Tongue (tissue), 1 donor: ENCODE measurements at regions not wholly inside any gene's neighbourhood (a gene's known extent, or its start where the extent isn't known, plus 50 kb on each side); places are given as distances from the start of the nearest gene placed in this dataset.
A peak's percentile ranks its signal among the peaks of the same experiment; 100 is the strongest.
"Not testable (repeated sequence)": the region's sequence is repeated elsewhere in the genome, so short reads cannot be mapped to it uniquely, and the experiment has no call there.

Experiments used
- DNase-seq: peaks from one replicate; pipeline ENCODE4 v3.0.0-alpha.2; 2015

DNA sequence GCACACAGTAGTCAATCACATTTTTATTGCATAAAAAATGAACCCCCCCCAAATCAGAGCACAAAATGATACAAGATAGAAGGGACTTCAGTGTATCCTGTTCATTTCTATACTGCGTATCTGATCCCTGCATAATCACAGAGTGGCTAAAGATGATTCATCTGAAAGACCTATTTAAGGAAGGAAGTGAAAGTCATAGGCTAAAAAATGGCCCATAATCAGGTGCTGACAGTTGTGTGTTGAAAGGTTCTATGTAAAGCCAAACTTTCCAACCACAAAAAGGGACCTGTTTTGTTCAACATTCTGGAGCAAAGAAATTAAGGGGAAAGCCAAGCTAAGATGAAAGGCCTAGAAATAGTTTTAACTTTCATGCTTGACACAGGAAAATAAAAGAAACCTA lies 147.8 kb upstream of the ATP2B1 start:
- DNase-seq = peak; percentile 31

DNA sequence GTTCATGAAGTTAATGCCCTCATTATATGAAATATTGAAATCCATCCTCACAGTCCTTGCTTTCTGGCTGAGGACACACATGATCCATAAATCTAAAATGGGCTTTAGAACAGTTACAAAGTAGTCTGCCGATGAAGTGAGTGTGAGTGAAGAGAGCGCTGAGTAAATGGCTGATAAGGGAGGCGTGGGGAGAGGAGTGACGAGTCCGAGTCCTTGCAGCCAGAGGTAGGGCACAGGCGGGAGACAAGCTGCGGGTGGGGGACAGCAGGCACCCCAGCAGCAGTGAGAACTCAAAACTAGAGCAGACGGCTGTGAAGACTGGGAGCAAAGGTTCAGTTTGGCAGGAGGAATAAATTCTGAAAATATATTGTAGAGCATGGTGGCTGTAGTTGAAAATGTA lies 140.1 kb upstream of the ATP2B1 start:
- no peak for DNase-seq

DNA sequence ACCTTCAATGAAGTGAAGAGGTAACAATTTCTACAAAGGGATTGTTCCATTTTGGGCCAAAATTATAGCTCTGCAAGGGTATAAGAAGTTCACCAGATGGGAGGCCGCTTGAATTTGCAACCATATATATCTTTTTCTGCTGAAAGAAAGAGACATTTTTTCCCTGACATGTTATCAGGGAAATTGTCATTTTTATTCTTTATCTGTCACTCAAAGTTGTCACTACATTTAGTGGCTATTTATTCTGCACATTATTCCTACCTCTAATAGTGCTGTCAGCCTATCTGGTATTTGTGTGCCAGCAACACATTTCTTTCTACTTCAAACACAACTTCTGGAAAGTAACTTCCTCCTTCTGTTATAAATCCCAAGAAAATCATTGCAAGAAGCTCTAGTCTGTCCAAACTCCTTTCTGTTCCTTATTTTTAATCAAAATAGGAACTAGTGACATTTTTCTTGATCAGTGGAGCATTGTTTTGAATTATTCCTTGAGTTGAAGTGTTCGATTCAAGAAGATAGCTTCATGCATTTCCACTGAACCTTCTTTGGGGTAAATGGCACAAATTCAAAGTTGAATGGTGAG lies 137.9 kb upstream of the ATP2B1 start:
- DNase-seq = no peak

DNA sequence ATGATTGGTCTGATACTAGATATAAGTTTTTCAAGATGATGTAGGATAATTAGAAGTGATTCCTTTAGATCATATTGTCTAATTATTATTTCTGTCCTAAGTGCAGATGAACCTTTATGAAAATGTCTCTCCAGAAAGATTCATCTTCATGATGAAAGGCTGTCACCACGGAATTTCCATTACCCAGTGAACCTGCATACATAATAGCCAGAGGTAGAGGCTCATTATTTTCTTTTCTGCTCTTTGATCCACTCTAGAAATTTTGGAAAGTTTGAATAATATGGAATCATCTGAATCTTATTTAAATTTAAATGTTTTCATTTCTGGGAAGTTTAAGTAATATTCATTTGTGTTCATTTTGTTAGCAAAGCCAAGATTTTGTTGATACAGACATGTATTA lies 137.1 kb upstream of the ATP2B1 start:
- DNase-seq = no peak

DNA sequence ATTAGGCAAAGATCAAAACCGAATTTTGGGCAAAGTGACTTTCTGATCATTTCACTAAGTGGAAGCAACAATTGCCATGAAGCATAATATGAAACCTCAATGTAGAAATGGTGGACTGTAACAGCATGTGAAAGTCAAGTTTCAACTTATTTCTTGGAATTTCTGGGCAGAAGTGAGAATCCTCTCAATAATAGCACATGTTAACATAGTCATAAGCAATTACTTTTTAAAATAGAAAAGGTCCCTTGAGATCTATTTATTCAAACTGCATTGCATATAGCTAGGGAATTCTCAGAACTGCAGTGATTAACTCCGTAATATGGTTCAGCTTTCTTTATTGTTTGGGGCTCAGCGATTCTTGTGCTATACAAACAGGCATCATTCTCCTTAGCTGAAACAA lies 136.7 kb upstream of the ATP2B1 start:
- DNase-seq = no peak

DNA sequence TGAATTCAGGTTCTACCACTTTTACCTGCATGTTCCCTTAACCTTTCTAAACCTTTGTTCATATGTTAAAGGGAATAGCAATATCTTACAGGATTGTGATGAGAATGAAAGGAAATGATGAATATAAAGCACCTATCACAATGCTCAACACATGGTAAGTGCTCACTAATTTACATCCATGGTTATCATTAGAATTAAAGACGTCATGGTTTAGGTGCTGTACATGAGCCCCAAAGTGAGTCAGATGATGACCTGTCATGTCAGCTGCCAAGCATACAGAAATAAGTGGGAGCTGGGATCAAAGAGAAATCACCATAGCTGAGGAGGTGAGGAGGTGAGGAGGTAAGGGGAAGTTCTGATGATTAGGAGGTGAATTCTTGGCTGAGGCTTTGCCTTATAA lies 135.9 kb upstream of the ATP2B1 start:
- no peak for DNase-seq

DNA sequence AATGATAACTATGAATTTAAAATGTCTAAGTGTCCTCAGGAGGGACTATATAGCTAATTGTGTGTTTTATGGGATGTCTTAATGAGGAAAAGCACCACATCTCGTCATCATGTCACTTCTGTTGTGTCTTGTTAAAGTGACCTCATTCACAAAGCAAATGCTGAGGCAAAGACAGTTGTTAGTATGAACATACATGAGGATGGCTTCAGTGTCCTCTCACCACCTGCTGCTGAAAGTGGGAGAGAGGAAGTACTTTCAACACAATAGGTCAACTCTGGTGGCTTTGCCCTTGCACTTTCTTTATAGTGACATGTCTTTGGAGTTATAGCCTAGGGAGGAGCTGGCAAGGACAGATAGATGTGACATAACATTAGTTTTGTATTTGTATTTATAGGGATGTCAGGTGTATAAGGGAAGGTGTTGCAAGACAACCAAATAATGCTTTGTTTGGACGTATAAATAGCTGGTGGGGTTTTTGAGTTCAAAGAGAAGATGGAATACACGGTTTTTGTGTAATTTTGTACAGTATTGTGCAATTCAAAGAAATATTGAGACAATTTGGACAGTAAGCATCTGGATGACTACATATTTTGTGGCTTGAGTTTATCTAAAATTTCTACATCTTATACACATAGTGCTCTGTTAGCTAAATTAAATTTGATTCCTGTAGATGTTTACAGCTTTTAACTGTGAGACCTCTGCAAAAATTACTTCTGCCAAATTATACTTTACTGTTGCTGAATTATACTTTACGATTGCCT lies 131.7 kb upstream of the ATP2B1 start:
- DNase-seq = peak; percentile 20

DNA sequence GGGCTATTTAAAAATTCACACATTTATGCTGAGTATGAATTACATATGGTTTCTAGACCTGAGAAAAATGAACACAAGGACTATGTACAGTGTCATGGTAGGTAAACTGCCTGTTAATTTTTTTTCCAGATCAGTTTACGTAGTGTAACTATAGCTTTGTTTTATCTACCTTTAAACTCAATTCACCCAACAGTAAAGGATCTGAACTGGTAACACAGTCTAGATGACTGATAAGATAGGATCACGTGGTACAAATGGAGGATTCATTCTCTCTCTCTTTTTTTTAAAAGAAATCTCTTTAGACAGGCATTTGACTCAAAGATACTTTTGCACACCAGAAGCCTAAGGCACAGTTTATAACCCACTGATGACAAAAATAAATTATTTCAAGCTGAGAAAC lies 130.8 kb upstream of the ATP2B1 start:
- DNase-seq = no peak

DNA sequence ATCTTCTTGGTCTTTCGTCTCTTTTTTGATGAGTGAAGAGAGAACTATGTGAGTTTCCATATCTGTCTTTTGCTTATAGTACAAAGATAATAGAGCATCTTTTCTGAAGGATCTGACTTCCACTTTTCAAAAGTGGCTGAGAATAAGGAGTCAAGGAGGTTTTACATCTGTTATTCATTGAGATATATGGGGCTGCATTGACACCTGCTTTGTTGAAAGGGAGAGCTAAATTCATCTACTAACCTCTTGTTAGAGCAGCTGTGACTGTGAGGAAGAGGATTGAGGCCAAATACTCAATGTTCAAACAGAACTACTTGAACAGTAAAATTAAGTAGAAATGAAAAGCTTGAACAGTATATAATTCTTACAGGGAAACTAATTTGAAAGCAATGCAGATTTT lies 130.2 kb upstream of the ATP2B1 start:
- DNase-seq = peak; percentile 17

DNA sequence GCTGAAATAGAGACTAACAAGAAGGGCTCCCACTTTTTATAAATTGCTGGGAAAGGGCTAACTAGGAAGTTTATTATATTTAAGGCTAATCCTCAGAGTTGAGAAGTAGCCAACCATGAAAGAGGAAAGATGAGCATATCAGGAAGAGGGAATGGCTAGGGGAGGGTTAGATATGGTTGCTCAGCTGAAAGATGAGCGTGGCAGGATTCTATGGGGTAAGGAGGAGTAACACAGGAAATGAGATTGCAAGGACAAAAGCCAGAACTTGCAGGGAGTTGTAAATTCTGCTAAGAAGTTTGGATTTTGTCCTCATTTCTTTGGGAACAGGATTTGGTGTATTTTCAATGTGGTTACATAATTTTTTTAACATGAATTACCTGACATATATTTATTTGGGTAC lies 127.4 kb upstream of the ATP2B1 start:
- no peak for DNase-seq

DNA sequence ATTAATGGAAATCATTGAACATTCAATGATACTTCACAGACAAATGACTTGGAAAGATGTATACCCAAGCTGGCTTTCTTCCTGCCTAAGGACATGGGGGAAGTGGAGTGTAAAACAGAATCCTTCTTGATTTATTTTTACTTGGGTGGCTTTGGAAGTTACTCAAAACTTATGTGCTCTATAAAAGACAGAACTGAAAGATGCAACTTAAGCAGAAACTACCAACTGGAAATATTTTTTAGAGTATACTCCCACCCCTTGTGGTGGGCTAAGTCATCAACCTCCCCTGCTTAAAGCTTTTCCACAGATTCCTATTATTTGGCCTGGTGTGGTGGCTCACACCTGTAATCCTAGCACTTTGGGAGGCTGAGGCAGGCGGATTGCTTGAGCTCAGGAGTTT lies 126.0 kb upstream of the ATP2B1 start:
- DNase-seq = no peak

DNA sequence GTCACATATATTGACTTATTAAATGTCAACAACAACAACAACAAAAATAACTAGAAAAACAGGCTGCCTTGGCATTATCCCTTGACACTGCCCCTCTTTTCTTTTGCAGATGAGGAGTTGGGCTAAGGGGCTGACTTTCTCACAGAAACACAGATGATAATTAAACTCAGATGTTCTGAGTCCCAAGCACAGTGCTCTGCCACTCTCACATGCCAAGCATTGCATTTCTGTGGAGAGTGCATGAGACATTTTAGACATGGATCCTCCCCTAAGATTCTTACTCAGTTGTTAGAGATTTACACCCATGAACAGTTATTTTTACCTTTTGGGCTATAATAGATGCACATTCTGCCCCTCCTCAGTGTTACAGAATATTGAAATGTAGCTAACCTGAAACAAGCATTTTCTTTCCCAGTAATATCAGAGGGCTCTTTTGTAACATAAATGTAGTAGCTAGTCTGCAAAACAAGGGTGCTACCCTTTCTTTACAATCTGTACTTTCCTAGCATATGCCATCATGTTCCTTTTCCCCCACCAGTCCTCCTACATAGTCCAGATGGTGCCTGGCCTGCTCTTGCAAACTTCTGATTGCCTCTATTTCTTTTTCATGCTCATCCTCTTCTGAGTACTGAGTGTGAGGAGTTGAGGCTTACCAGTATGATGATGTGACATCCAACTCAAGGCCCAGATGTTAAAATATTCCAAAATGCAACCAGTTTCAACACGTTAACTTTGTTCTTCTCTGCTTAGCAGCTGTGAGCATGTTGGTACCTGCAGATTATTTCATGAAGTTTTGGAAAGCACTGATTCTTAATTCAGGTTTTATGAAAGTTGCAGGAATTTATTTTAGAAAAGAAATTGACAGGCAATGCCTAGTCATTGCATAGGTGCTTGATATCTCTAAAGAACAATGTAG lies 125.0 kb upstream of the ATP2B1 start:
- DNase-seq = peak; percentile 12

DNA sequence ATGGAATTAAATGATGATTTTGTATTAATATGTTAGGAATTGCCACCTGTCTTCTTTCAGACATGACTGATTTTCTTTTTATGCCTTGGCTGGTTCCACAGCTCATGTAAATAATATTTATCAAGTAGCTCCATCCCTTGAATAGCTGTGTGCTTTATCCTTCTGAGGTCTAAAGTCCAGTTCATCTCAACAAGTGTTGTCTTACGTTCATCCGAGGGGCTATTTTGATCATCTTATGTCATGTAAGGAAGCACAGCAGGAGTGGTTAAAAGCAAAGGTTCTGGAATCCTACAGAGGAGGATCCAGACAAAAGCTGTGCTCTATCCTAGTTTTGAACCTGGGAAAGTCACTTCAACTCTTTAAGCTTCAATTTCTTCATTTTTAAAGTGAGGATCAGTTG lies 123.7 kb upstream of the ATP2B1 start:
- DNase-seq = peak; percentile 39

DNA sequence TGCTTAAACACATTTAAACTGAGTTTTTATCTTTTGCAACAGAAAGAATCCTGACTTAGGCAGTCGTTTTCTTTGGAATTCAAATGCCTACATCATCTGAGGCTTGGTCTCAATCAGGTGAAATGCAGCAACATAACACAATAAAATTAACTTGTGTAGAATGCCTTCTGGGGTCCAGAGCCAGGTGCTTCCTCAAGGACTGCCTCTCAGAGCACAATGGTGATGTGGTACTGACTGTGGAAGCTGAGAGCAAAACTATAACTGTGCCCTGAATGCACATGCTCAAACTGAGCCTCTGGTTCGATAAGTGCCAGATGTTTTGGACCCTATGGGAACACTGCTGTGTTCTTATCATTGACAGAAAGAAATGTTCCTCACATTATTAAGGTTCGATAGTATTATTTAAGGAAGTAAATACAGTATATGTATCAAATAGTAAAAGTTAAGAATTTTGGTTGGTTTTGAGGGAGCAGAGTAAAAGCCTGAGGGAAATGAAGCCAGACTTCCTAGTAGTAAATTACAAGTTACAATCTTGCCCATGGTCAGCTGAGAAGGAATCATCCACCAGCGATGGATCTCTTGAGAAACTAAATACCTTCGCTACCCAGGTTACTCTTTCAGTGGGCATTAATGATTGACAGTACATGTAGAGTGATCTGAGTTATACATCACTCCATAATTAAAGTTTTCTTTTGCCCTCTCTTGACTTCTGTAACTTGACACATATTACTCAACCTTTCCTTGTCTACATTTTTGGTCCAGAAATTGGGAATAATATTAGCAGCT lies 122.9 kb upstream of the ATP2B1 start:
- DNase-seq = no peak

DNA sequence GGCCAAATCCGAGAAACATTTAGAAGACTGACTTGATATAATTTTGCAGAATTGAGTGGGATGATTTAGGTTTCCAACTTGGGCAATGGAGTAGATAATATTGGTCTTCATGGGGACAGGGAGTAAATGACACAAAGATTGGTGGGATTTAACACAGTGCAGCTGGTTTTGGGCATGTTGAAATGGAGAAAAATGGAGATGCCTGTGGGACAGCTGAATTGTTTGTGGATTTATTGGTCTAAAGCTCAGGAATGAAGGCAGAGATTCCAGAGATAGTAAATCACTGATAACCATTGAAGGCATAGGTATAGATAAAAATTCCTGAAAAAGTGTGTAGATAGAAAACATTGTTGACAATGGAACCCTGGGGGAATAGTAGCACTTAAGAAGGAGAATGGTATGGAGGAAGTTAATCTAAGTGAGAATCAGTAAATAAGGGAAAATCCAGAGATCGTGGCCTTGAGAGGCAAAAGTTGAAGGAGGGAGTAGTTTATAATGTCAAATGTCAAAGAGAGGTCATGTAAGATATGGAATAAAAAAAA lies 120.9 kb upstream of the ATP2B1 start:
- DNase-seq = no peak

DNA sequence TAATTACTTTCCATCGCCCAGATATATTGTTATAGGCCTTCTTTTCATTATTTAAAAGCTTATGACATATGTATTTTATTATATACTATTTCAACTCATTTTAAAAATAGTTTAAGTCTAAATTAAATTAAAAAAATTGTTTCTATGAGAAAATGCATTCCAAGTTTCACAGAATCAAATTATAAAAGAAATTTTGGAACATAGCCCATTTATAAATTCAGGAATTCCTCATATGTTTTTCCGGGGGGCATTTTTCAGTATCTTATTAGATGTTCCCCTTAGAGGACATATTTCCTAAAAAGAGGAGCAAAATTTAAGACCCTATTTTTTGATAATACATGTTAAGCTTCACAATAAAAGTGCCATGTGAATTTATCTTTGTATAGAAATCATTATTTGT lies 119.9 kb upstream of the ATP2B1 start:
- DNase-seq = no peak

DNA sequence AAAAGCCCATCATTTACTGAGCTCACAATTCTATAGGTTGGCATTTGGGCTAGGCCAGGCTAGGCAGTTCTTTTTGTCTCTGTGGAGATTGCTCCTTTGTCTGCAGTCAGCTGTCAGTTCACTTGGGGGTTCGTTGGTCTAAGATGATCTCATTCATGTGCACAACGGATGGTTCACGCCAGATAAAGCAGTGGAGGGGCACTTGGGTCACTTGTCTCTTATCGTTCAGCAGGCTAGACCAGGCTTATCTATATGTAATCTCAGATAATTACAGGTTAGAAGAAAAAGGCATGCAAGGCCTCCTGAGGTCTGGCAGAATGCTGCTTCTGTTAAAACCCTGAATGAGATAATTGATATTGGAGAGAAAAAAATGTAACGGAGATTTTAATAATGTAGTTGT lies 119.0 kb upstream of the ATP2B1 start:
- DNase-seq = no peak

DNA sequence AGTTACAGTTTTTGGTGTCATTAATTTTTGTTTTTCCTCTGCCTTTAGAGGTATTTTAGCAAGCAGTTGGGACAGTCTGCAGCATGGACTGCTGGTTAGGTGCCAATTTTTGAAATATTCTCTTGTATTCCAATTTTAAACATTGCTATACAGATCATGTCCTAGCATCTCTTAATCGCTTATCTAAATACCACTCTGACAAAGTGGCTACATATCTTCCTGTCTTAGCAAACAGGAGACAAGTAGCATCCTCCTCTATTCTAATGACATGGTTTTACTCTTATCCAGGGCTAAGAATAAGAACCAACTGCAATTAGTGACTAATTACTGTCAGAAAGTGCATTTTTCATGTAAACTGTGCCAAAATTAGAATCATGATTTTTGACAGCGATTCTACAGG lies 117.8 kb upstream of the ATP2B1 start:
- DNase-seq = no peak

DNA sequence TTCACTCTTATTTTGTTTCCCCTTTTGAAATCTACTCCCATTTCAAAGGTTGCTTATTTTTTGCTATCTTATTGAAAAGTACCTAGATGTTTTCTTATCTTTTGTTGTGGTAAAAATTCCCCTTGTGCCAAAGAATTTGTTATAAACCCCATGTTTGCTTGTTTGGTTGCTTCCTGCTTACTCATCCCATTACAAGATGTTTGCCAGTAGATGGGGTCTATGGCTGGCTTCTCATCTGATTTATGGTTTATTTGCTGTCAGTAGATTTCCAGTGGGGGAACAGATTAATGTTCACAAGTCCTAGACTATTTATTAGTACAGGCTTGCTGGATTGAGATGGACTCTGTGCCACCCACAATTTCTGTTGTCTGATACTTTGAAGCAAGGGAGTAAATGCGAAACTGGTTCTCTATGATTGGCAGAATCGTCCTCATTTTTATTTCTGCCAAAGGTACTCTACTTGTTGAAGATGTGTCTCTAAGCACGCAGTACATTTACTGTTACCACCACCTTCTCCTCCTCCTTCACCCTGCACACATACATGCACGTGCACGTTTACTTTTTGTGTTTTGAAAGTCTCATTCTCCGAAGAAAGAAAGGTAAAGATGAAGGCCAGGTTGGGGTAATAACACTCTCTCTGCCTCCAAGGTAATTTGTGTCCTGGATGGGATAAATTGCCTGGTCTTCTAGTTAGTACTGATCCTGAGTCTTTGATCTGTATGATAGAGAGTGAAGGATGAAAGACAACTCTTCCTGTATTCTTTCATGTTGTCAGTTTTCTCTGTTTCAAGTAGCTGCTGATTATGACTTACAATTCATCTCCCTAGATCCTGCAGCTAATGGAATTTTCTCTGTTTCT lies 117.2 kb upstream of the ATP2B1 start:
- no peak for DNase-seq

DNA sequence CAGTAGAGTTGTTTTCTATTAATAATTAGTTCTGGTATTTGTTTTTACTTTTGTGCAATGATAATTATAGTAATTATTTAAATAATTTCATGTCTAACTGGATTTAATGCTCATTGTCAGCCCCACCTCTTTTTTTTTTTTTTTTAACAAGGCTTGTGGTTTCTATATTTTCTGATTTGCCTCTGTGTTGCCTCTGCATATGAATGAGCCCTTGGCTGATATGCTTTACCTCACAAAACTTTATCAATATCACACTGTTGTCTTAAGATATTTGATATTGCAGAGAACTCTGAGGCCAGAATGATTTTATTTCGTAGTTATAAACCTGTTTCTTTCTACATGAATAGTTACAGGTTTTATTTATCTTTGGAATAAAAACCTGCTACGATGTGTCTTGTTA lies 116.2 kb upstream of the ATP2B1 start:
- no peak for DNase-seq

DNA sequence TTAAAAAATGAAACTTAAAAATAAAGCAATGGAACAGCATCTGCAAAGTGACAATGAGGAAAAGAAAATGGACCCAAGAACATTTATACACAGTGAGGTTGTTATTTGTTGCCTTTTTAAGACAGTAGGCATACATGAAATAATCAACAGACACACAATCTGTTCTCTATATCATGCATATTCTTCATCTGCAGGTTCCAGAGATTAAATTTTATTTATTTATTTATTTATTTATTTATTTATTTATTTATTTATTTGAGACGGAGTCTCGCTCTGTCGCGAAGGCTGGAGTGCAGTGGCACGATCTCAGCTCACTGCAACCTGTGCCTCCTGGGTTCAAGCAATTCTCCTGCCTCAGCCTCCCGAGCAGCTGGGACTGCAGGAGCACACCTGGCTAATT lies 114.4 kb upstream of the ATP2B1 start:
- DNase-seq = not testable (repeated sequence)
